Keratinocyte (primary cell): ENCODE measurements at regions not wholly inside any gene's neighbourhood (a gene's known extent, or its start where the extent isn't known, plus 50 kb on each side); places are given as distances from the start of the nearest gene placed in this dataset.

Experiments
- DNase-seq: peaks from one replicate; pipeline ENCODE4 v3.0.0-alpha.2; 2011; ENCODE audit warnings: low read depth, missing footprints, low spot score
- FAIRE-seq: peaks from 2 replicates; lab custom pipeline; 2011; peaks lifted over from hg19 to GRCh38; lab: Jason Lieb, UNC
- H2AFZ ChIP-seq: 2 replicates; pipeline ENCODE4 v1.6.0; 2012; ENCODE audit warnings: low read length, control low read depth, inconsistent platforms; ENCODE audit not compliant: control insufficient read depth
- H3K27ac ChIP-seq: 2 replicates; pipeline ENCODE4 v1.5.1; 2011; ENCODE audit warnings: low read length; ENCODE audit not compliant: control insufficient read depth, insufficient read depth
- H3K27me3 ChIP-seq: 3 replicates; pipeline ENCODE4 v1.6.0; 2011; ENCODE audit warnings: low read length; ENCODE audit not compliant: control insufficient read depth, insufficient read depth; ENCODE audit errors: extremely low read depth
- H3K36me3 ChIP-seq, 2 experiments: 2 replicates in 1 of 2; 3 replicates in 1 of 2; pipeline ENCODE4 v1.5.1; 2011; ENCODE audit warnings: low read length in 2 of 2, mild to moderate bottlenecking in 1 of 2; ENCODE audit not compliant: control insufficient read depth in 2 of 2, insufficient read depth in 2 of 2; ENCODE audit errors: extremely low read depth in 1 of 2
- H3K4me1 ChIP-seq: 3 replicates; pipeline ENCODE4 v1.5.1; 2011; ENCODE audit warnings: low read length; ENCODE audit not compliant: control insufficient read depth, insufficient read depth; ENCODE audit errors: extremely low read depth
- H3K4me2 ChIP-seq: 3 replicates; pipeline ENCODE4 v1.6.0; 2011; ENCODE audit warnings: low read depth, low read length; ENCODE audit not compliant: control insufficient read depth, insufficient read depth; ENCODE audit errors: extremely low read depth
- H3K4me3 ChIP-seq, 3 experiments: fragments of 200-600 bp in 1 of 3; sonication (generic) in 1 of 3; 2 replicates in 2 of 3; 3 replicates in 1 of 3; pipeline ENCODE4 v1.5.1; 2011 to 2016; ENCODE audit warnings: low read length in 3 of 3, mild to moderate bottlenecking in 3 of 3, control low read depth in 2 of 3, inconsistent platforms in 1 of 3, low read depth in 1 of 3, mixed read lengths in 1 of 3, mixed run types in 1 of 3, moderate library complexity in 1 of 3; ENCODE audit not compliant: control insufficient read depth in 2 of 3, insufficient read depth in 2 of 3; ENCODE audit errors: extremely low read depth in 1 of 3
- H3K79me2 ChIP-seq: 2 replicates; pipeline ENCODE4 v1.6.0; 2012; ENCODE audit warnings: low read length; ENCODE audit not compliant: control insufficient read depth, insufficient read depth
- H3K9ac ChIP-seq: 3 replicates; pipeline ENCODE4 v1.6.0; 2011; ENCODE audit warnings: low read length; ENCODE audit not compliant: control insufficient read depth, insufficient read depth; ENCODE audit errors: extremely low read depth
- H3K9me1 ChIP-seq: 3 replicates; pipeline ENCODE4 v1.6.0; 2011; ENCODE audit warnings: low read length; ENCODE audit not compliant: control insufficient read depth, insufficient read depth; ENCODE audit errors: extremely low read depth
- H3K9me3 ChIP-seq: 2 replicates; pipeline ENCODE4 v1.5.1; 2012; ENCODE audit warnings: low read depth, low read length; ENCODE audit not compliant: control insufficient read depth
- H4K20me1 ChIP-seq: 3 replicates; pipeline ENCODE4 v1.6.0; 2011; ENCODE audit warnings: low read length; ENCODE audit not compliant: control insufficient read depth, insufficient read depth; ENCODE audit errors: extremely low read depth
- CTCF ChIP-seq, 3 experiments: IDR thresholded peaks in 1 of 3; conservative IDR thresholded peaks in 1 of 3; optimal IDR thresholded peaks in 1 of 3; 2 replicates in 2 of 3; 3 replicates in 1 of 3; pipeline versions ENCODE3 to v1.5.1; 2011; ENCODE audit warnings: low read length in 3 of 3, mild to moderate bottlenecking in 3 of 3, moderate library complexity in 2 of 3, control low read depth in 1 of 3, inconsistent platforms in 1 of 3; ENCODE audit not compliant: insufficient read depth in 2 of 3; ENCODE audit errors: extremely low read depth in 1 of 3
- EZH2 ChIP-seq: IDR thresholded peaks from one replicate; pipeline ENCODE4 v1.6.1; 2012; ENCODE audit warnings: inconsistent platforms, mild to moderate bottlenecking, low read length, moderate library complexity
- dilution Hi-C: fragments of 300-500 bp; cut with MboI; formaldehyde crosslinking; loops from one replicate; pipeline ENCODE4 v1.7.0; 2020; ENCODE audit warnings: low sequenced_read_pairs; ENCODE audit not compliant: extremely low pct_ligation_motif_present

- Histone ChIP-seq H3K9me3 (no peaks in the 10 kb centered on the region), H3K27ac (no peak overlapping the region), H4K20me1 (no peaks in the 10 kb centered on the region), H3K4me2 (no peak overlapping the region), H3K9ac (no peak overlapping the region), H3K4me3 (no peak overlapping the region), H2AFZ (no peak overlapping the region), H3K9me1 (no peaks in the 10 kb centered on the region), H3K36me3 (no peaks in the 10 kb centered on the region), H3K4me1 (no peaks in the 10 kb centered on the region), H3K79me2 (no peaks in the 10 kb centered on the region), H3K27me3 (no peaks in the 10 kb centered on the region)
- dilution Hi-C loops = no loop called here
- no peak for FAIRE-seq
- no peak for TF ChIP-seq CTCF (optimal IDR thresholded peaks at IDR 0.05 in 1 of 3, IDR thresholded peaks at IDR 0.05 in 1 of 3, conservative IDR thresholded peaks at IDR 0.05 in 1 of 3; ENCODE audit: extremely low read depth in 1 of 3, insufficient read depth in 2 of 3, low read length in 3 of 3)
- no peak for TF ChIP-seq EZH2
- no peak for DNase-seq
Measured at GRCh38 chr2:3021720-3022119, 355.9 kb downstream of the EIPR1 start.

- no peaks in the 10 kb centered on the region for H3K27me3 ChIP-seq
- no peak overlapping the region for H3K9ac ChIP-seq
- no peak for FAIRE-seq
- DNase-seq = no peak
- no peak overlapping the region for H2AFZ ChIP-seq
- H3K4me3 ChIP-seq = no peak overlapping the region
- no peaks in the 10 kb centered on the region for H3K36me3 ChIP-seq
- H3K4me1 ChIP-seq = no peaks in the 10 kb centered on the region
- H3K79me2 ChIP-seq = no peaks in the 10 kb centered on the region
- dilution Hi-C loops = no loop called here
- H4K20me1 ChIP-seq = no peaks in the 10 kb centered on the region
- no peak overlapping the region for H3K4me2 ChIP-seq
- H3K9me1 ChIP-seq = no peaks in the 10 kb centered on the region
- H3K9me3 ChIP-seq = no peaks in the 10 kb centered on the region
- no peak for TF ChIP-seq EZH2
- no peak for TF ChIP-seq CTCF (optimal IDR thresholded peaks at IDR 0.05 in 1 of 3, IDR thresholded peaks at IDR 0.05 in 1 of 3, conservative IDR thresholded peaks at IDR 0.05 in 1 of 3; ENCODE audit: extremely low read depth in 1 of 3, insufficient read depth in 2 of 3, low read length in 3 of 3)
- H3K27ac ChIP-seq = no peak overlapping the region
Measured at GRCh38 chr2:3010001-3010400, 367.6 kb downstream of the EIPR1 start.
